Left hindlimb (tissue), 1 donor: ENCODE measurements at regions not wholly inside any gene's neighbourhood (a gene's known extent, or its start where the extent isn't known, plus 50 kb on each side); places are given as distances from the start of the nearest gene placed in this dataset.
A peak's percentile ranks its signal among the peaks of the same experiment; 100 is the strongest.

Experiments used
- DNase-seq: peaks from one replicate; pipeline ENCODE4 v3.0.0-alpha.2; 2018

- no peak for DNase-seq
Measured at GRCh38 chr7:25831831-25832411, 320.1 kb upstream of the NFE2L3 start.

- DNase-seq, result no peak
Measured at GRCh38 chr7:25832456-25832855, 319.5 kb upstream of the NFE2L3 start.

- DNase-seq, result no peak
Measured at GRCh38 chr7:25832929-25833328, 319.1 kb upstream of the NFE2L3 start.

GRCh38 chr7:25834050-25834449 lies 317.9 kb upstream of the NFE2L3 start:
- no peak for DNase-seq

- DNase-seq, result no peak
Measured at GRCh38 chr7:25835197-25835596, 316.8 kb upstream of the NFE2L3 start.

- DNase-seq, result no peak
Measured at GRCh38 chr7:25839084-25839769, 312.8 kb upstream of the NFE2L3 start.

- DNase-seq, result no peak
Measured at GRCh38 chr7:25840209-25840792, 311.7 kb upstream of the NFE2L3 start.

- no peak for DNase-seq
Measured at GRCh38 chr7:25841575-25841974, 310.4 kb upstream of the NFE2L3 start.

GRCh38 chr7:25842201-25842733 lies 309.7 kb upstream of the NFE2L3 start:
- no peak for DNase-seq

GRCh38 chr7:25843467-25843866 lies 308.5 kb upstream of the NFE2L3 start:
- DNase-seq, result no peak

- DNase-seq, result no peak
Measured at GRCh38 chr7:25844102-25844870, 307.7 kb upstream of the NFE2L3 start.

DNA sequence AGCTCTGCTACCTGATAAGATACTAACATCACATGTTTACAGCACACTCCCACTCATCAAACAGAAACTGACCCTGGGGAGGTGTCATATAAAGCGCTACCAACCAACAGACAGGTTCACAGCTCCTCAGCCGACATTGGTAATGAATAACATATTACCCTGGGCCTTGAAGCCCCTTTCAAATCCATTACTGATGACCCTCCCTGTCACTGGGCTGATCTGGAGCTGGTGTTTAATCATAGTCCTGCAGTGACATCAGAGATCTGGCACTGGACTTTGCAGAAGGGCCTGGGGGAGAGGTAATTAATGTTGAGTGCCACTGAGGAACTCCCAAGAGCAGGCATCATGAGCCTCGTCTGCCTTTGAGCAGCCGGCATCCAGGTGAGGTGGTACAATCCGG lies 306.5 kb upstream of the NFE2L3 start:
- DNase-seq, result no peak

DNA sequence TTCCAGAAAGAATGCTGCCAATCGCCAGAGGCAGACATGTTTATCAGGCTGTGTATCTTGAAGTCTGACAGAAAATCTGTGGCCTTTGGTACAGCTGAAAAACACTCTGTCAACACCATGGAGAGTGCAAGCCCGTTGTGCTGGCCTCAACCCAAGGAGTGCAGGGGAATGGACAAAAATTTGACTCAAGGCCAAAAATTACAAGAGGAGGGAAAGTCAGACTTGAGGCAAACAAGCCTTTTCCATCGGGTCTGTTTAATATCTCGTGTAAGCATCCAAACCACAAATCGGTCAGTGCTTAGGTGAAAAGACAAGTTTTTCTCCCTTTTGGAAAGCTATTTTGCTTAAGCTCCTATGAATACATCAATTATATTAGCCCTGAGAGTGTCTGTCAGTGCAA lies 305.3 kb upstream of the NFE2L3 start:
- peak; percentile 87 for DNase-seq

DNA sequence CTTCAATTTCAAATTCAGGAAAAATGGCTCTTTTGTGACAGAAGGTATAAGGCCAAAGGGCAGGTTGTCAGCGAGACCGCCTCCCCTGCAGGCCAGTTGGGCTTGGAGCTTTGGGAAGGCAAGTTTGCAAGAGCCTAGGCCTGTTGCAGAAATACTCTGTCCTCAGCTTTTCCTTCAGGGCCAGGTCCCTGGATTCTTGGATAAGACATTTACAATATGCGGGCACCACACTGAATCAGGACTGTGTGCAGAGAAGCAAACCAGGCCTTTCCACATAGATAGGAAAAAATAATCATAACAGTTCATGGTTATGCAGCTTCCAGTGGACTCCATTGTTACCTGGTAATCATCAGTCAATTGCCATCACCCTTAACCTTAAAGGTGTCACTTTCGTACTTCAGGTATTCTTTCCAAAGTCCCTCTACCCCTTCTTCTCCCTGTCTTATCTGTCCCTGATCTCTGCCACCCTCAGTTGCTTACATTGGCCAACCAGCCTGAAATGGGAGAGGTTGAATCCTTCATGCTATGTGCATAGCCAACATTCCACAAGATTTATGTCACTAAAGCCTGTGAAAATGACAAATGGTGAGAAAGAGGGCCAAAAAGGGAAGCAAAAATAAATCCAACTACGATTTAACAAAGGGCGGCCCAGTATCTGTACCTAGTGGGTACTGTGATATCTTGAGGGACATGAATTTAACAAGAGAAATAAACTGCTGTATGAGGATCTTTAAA lies 304.5 kb upstream of the NFE2L3 start:
- no peak for DNase-seq

GRCh38 chr7:25849500-25850184 lies 302.4 kb upstream of the NFE2L3 start:
- DNase-seq, result peak; percentile 76

DNA sequence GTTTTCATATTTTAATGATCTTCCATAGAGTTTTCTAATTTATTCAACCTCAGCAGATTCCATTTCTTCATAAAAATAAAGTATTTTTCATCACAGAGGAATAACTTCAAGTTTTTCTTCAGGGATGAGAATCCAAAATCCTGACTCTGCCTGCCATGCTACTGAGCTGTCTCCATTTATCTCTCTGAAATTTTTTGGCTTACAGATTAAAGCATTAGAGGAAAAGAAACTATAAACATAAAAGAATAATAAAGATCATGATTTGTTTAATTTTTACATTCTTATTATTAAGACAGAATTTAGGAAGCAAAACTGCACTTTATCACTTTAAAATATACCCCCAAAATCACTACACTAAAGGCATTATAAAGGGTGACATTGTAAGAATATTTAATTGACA lies 301.8 kb upstream of the NFE2L3 start:
- DNase-seq, result no peak

DNA sequence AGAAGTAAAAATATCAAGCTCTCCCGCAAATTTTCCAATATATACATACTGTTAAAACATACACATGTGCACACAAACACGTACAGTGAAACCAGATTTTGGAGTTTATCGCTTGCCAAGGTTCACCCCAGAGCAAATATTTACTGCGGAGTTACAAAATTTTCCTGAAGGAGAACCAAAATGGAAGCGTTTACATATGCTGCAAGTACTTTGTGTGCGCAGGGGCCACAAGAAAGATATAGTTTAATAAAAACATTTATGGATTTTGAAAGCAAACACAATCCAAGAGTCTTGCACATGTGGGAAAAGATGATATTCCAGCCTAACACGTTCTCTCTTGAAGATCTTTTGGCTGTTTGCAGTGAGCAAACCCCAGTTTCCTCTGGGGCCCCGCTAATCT lies 301.3 kb upstream of the NFE2L3 start:
- no peak for DNase-seq

DNA sequence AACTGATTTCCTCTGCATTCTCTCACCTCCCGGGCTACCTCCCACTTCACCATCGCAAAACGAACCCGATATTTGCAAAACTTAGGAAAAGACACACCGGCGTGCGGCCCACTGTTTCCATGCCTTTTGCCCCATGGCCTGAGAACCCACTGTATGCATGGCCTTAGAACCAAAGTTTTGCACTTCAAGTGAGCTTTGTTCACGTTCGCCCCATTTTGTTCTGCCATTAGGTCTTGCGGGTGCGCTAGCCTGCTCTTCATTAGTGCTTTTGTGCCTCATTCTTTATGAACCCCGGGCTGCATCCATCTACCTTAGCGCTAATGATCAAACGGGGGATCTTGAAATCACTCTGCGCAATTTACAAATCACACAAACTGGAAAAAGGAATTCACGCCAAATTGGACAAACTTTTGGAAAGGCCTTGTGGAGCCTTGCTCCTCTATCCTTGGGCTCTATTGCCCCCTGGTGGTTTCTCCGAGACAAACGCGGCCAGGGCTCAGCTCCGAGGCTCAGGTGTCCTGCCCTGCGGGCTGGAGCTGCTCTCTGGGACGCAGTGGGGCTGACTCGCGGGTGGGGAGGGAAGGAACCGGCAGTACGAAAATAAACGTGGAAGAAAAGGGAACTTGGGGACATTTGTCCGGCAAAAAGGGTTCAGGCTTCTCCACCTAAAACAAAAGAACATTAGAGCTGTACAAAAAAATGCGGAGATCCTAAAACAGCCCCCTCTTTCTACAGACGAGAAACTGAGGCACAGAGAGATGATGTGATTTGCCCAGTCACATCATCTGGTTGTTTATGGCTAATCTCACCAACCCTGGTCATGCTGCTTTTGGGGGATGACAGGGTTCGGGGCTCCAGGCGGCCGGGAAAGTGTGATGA lies 300.4 kb upstream of the NFE2L3 start:
- DNase-seq, result peak; percentile 90

DNA sequence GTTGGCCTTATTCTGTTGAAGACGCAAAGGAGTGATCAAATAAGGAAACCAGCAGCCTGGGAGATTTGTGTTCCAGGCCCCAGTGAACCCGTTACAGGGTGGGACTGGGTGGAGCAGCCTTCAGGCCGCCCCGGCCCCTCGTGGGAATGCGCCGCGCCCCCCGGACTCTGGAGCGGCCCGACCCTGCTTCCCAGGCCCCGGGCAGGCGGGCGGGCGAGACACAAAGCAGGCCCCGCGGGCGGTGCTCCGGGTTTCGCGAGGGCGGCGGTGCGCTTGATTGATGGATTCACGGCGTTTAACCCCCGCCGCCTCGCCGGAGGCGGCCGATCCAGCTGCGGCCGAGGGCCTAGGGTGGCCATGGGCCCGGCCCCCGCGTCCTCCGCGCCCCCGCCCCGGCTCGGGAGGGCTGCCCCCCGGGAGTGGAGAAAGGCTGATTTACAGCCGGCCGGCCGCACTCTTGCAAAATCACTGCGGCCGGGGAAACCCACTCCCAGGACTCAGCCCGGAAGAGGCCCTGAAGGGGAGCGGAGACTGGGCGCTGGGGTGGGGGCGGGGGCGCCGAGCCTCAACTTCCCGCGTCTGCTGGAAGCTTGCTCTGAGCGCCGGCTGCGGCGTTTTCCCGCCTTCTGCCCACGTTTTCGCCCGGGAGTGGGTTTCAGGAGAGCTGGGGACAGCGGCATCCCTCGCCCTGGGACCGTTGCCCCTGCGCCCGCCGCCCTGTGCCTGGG lies 299.6 kb upstream of the NFE2L3 start:
- peak; percentile 79 for DNase-seq

GRCh38 chr7:25852939-25853271 lies 299.1 kb upstream of the NFE2L3 start:
- DNase-seq, result no peak

DNA sequence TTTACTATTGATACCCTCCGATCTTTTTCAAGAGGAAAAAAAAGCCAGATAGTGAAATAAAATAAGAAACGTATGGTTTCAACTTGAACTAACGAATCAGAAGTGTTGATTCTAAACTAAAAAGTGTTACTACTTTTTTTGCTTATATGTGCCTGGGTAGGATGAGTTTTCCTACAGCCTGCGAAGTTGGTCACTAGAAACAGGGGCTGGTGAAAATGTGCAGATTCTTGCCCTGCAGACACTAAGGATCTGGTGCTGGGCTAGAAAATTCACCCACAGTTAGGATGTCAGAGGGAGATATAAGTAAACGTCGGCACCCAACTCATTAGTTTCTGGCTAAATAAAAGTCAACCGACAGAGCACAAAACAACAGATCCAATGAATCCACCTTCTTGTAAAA lies 298.7 kb upstream of the NFE2L3 start:
- DNase-seq, result no peak
